ENCODE measurements at regions not wholly inside any gene's neighbourhood (a gene's known extent, or its start where the extent isn't known, plus 50 kb on each side); places are given as distances from the start of the nearest gene placed in this dataset.

- no peak for DNase-seq (ENCODE audit: low read depth in 1 of 2, low spot score in 1 of 2)
These were observed 90.8 kb upstream of the LGALSL start for GRCh38 chr2:64363140-64363539.

- DNase-seq (ENCODE audit: low read depth in 1 of 2, low spot score in 1 of 2) = no peak
These were observed 90.1 kb upstream of the LGALSL start for GRCh38 chr2:64363848-64364247.

DNA sequence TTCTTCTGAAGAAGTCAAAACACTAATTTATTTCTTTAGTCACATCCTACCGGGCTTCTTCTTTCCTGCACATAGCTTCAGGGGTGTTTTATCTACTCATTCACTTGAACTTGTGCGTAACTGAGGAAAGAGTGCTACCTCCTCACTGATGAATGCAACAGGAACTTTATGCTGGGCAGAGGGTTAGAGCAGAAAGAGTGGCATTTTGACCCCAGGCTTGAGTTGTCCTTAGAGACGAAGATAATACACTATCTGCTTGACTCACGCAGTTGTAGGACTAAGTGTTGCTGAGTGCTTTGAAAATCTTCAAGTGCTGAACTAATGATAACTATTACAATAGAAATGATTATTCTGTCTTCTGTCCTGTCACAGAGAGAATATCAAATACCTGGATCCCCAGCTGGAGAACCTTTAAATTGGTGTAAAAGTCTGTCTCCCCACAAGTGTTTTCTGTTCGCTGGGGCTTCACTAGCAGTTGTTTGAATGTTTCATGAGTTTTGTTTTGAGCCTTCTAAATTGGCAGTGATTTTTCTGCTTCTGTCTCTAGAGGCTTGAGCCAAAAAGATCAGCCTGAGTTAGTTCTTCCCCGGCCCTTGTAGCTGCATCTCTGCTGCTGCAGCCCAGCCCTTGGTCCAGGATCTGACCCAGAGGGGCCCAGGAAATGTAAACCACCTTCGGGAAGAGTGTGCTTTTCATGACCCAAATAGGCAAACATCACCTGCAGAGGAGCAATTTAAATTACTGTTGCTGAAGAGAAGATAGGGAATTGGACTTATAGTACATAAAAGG lies 86.3 kb upstream of the LGALSL start:
- no peak for DNase-seq (ENCODE audit: low read depth in 1 of 2, low spot score in 1 of 2)

GRCh38 chr2:64369706-64370105 lies 84.3 kb upstream of the LGALSL start:
- no peak for DNase-seq (ENCODE audit: low read depth in 1 of 2, low spot score in 1 of 2)

DNA sequence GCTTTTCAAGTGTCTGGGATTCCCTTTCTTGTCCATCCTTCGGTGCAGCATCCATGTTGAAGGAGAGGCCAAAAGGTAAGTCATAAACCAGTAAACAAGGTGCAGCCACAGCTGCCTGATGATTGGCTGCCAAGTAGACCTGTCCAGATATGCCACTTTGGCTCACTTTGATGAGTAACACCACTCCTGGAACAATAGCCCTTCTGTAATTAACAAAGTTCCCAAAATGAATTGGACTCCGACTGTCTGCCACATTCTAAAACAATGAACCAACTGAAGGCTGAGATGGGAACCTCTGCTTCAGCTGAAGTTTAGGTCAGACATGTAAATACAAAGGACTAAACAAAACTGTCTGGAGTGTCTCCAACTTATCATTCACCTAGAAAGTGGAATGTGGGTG lies 82.2 kb upstream of the LGALSL start:
- DNase-seq (ENCODE audit: low read depth in 1 of 2, low spot score in 1 of 2) = no peak

- no peak for DNase-seq (ENCODE audit: low read depth in 1 of 2, low spot score in 1 of 2)
These were observed 79.3 kb upstream of the LGALSL start for GRCh38 chr2:64374686-64375085.

DNA sequence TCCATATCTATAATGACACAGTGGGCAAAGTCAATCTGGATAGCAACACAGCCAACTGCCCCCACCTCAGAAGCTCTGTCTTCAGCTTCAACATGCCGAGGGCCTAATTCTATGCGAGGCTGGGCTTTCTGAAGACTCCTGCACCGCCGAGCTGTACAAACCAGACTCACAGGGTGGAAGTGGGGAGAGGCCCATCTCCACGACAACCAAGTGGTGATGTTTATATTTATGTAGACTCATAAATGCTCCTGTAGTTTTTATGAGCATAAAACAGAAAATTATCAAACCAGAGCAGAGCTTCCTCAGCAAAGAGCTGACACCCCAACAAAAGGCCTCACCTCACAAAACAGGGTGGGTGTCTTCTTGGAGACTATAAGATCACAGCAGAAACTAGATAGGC lies 77.0 kb upstream of the LGALSL start:
- DNase-seq (ENCODE audit: low read depth in 1 of 2, low spot score in 1 of 2) = no peak

- DNase-seq (ENCODE audit: low read depth in 1 of 2, low spot score in 1 of 2) = no peak
These were observed 74.8 kb upstream of the LGALSL start for GRCh38 chr2:64379186-64379585.

GRCh38 chr2:64380853-64381527 lies 73.0 kb upstream of the LGALSL start:
- DNase-seq (ENCODE audit: low read depth in 1 of 2, low spot score in 1 of 2) = no peak

DNA sequence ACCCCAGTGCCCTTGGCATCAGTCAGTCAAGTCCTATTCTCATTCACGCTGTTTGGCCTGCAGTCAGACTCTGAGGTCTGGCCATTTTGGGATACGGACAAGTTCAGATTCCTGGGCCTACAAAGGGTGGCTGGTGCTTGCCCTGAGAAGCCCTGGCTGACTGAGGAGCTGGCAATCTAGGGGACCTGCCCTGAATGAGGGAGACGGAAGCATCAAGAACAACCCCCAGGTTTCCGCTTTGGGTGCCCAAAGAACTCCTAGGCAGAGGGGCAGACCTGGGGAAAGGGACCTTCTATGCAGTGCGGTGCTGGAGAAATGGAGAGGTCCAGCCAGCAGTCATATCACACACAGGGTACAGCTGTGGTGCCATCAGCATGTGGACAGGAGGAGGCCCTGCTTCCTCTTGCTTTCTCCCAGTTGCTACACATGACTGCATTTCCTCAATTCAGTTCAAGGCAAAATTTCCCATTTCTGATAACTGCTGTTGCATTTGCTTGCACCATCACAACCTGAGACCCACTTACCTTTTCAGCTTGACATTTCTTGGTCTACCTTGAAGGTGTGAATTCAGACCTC lies 70.9 kb upstream of the LGALSL start:
- no peak for DNase-seq (ENCODE audit: low read depth in 1 of 2, low spot score in 1 of 2)

GRCh38 chr2:64383881-64384280 lies 70.1 kb upstream of the LGALSL start:
- DNase-seq (ENCODE audit: low read depth in 1 of 2, low spot score in 1 of 2) = no peak

DNA sequence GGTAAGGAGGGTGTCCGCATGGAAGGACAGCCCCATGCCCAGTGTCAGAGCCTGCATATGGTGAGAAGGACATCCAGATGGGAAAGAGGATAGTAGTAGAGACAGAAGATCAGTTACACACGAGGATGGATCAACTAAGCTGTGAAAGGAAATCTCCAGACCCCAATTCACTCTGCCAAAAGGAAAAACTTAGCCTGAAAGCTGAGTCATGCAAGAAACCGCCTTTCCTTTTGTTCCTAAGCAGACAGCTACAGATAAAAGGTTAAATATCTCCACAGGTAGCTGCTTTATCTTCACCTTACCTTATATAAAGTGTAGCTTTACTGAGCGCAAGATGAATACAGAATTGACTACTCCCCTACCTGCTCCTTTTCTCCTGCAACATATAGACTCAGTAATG lies 67.3 kb upstream of the LGALSL start:
- DNase-seq (ENCODE audit: low read depth in 1 of 2, low spot score in 1 of 2) = no peak

- no peak for DNase-seq (ENCODE audit: low read depth in 1 of 2, low spot score in 1 of 2)
These were observed 63.4 kb upstream of the LGALSL start for GRCh38 chr2:64390586-64390985.

GRCh38 chr2:64391424-64391823 lies 62.5 kb upstream of the LGALSL start:
- no peak for DNase-seq (ENCODE audit: low read depth in 1 of 2, low spot score in 1 of 2)

- no peak for DNase-seq (ENCODE audit: low read depth in 1 of 2, low spot score in 1 of 2)
These were observed 62.0 kb upstream of the LGALSL start for GRCh38 chr2:64391940-64392339.

- no peak for DNase-seq (ENCODE audit: low read depth in 1 of 2, low spot score in 1 of 2)
These were observed 61.4 kb upstream of the LGALSL start for GRCh38 chr2:64392529-64392928.

- DNase-seq (ENCODE audit: low read depth in 1 of 2, low spot score in 1 of 2) = no peak
These were observed 60.5 kb upstream of the LGALSL start for GRCh38 chr2:64393383-64394010.

GRCh38 chr2:64394153-64394552 lies 59.8 kb upstream of the LGALSL start:
- DNase-seq (ENCODE audit: low read depth in 1 of 2, low spot score in 1 of 2) = no peak

GRCh38 chr2:64396001-64396400 lies 58.0 kb upstream of the LGALSL start:
- no peak for DNase-seq (ENCODE audit: low read depth in 1 of 2, low spot score in 1 of 2)

DNA sequence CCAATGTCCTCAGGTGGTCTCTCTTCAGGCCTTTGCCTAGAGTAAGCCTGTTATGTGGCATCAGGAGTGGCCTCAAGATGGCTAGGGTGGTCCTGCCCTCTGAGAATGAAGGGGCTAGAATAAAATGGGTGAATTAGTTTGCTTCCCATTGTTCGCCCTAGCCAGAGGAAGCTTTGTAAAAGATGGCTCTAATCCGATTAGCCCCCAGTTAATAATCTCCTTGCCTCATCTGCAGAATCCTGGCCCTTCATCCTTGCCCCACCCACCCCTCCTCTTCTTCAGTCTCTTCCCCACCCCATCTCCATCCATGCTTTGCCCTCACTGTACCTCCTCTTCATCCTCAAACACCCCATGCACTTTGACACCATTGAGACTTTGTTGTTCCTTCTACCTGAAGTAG lies 57.4 kb upstream of the LGALSL start:
- DNase-seq (ENCODE audit: low read depth in 1 of 2, low spot score in 1 of 2) = no peak

DNA sequence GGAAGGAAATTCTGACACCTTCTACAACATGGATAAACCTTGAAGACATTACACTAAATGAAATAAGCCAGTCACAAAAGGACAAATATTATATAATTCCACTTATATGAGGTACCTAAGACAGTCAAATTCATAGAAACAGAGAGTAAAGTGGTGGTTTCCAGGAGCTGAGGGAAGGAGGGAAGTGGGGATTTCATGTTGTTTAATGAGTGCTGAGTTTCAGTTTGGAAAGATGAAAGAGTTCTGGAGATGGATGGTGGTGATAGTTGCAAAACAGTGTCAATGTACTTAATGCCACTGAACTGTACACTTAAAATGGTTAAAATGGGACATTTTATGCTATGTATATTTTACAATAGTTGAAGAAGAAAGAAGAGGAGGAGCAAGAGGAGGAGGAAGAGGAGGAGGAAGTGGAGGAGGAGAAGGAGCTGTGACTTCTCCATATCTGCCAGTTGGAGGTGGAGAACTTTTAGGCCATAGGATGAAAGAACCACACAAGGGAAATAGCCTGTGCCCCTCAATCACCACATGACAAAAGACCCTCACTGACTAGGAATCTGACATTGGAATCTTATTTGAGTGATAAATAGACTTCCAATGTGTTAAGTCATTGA lies 55.3 kb upstream of the LGALSL start:
- DNase-seq (ENCODE audit: low read depth in 1 of 2, low spot score in 1 of 2) = no peak

DNA sequence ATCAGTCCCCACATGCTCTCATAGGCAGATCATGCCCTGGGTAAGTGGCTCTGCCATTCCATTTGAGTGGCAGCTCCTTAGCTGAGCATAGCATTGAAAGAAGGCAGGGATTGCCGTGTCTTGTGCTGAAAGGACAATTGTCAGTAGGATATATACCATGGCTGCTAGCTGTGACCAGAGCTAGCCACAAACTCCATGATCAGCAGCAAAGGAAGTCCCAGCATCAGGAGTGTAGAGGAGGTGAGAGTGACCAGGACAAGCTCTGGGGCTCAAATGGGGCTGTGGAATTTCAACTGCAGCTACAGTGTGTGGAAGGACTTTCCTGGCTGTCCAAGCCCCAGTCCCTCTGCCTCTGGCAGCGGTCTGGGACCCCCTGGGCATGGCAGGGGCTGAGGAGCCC lies 54.4 kb upstream of the LGALSL start:
- DNase-seq (ENCODE audit: low read depth in 1 of 2, low spot score in 1 of 2) = no peak

All from activated CD4-positive, alpha-beta T cell treated with anti-CD3 and anti-CD28 coated beads, Interleukin-2, amount 50 U/mL, for 24 hours (primary cell).